ENCODE measurements at regions not wholly inside any gene's neighbourhood (a gene's known extent, or its start where the extent isn't known, plus 50 kb on each side); places are given as distances from the start of the nearest gene placed in this dataset.

DNA sequence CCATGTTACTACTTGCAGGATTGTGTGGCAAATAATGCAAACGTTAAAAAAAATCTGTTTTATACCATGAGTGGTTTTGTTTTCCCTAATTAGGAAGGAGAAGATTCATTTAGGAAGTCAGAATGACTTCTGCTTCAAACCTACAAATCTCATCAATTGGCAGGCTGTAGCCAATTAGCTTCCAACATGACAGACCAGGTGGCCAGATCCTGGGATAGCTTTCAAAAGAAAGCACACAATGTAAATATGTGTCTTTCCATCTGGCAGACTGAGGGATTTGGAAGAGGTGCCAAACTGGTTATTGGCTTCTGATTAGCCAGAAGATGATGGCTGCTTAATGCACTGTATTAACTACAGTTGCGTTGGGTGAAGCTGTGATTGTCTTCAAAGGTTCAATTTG lies 432.8 kb downstream of the ANKRD50 start:
- H3K4me3 ChIP-seq (replicated peaks in 1 of 2; ENCODE audit: low read depth in 2 of 2, low read length in 2 of 2): no peak overlapping the region
- DNase-seq (ENCODE audit: low read depth in 2 of 2): no peak
- TF ChIP-seq, protein P1, sequence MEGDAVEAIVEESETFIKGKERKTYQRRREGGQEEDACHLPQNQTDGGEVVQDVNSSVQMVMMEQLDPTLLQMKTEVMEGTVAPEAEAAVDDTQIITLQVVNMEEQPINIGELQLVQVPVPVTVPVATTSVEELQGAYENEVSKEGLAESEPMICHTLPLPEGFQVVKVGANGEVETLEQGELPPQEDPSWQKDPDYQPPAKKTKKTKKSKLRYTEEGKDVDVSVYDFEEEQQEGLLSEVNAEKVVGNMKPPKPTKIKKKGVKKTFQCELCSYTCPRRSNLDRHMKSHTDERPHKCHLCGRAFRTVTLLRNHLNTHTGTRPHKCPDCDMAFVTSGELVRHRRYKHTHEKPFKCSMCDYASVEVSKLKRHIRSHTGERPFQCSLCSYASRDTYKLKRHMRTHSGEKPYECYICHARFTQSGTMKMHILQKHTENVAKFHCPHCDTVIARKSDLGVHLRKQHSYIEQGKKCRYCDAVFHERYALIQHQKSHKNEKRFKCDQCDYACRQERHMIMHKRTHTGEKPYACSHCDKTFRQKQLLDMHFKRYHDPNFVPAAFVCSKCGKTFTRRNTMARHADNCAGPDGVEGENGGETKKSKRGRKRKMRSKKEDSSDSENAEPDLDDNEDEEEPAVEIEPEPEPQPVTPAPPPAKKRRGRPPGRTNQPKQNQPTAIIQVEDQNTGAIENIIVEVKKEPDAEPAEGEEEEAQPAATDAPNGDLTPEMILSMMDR (IDR thresholded peaks at IDR 0.05; ENCODE audit: low read depth, low read length): no peak

DNA sequence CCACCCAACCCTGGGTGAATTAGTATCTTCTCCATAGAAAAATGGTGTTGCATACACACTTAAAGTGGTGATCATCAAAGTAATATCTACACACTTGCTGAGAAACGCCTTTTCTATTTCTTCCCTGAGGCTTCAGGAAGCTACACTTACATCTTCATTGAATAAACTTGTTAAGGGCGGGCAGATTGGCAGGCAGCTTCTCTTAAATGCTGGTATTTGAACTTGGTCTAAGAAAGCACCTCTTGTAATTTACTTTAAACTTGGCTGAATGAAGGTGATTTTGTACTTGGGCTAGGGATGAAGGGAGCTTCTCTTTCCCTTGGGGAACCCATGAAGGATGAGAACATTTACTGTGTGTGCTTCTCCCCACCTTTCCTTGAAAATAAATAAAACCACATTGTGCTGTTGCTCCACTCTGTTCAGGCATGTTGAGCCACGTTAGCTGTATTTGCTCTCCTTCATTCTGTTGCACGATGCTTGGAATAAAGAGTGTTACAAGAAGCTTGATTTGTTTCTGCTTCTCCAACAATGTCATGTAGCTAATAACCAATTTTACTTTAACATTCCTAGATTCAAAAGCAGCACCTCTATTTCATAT lies 430.1 kb downstream of the ANKRD50 start:
- no peak for DNase-seq (ENCODE audit: low read depth in 2 of 2)
- TF ChIP-seq, protein P1 (IDR thresholded peaks at IDR 0.05; ENCODE audit: low read depth, low read length): no peak
- H3K4me3 ChIP-seq (replicated peaks in 1 of 2; ENCODE audit: low read depth in 2 of 2, low read length in 2 of 2): no peak overlapping the region

DNA sequence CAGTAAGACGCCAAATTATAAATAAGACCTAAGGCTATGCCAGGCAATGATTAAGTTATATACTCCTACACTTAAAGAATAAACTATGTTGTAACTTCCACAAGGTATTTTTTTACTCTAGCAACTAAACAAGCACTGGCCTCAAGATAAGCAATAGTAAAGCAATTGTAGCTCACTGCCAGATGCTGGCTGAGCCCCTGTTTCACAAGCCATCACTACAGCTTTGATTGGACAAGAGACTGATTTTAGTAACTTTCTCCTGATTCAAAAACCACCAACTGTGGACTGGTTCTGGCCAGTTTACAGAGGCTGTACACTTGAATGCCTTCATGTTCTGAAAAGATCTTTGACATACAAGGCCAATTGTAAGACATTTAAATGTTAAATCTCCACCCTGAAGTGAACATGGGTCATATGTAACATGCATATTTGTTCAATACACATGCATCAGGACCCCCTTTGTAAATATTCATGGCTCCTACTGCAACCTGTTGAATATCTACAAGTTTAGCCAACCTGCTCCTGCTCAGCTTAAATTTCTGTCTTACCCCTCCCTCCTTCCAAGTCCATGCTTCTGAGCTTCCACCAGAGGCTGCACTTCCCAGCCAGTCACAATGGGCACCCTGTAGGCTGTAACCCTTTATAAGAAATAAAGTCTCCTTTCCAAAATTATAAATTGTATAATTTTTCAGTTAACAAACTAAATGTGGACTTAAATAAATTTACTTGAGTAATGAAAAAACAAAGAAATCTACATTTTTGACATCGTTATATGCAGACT lies 423.6 kb downstream of the ANKRD50 start:
- TF ChIP-seq, protein P1 (IDR thresholded peaks at IDR 0.05; ENCODE audit: low read depth, low read length): no peak
- no peak overlapping the region for H3K4me3 ChIP-seq (replicated peaks in 1 of 2; ENCODE audit: low read depth in 2 of 2, low read length in 2 of 2)
- peak in 1 of 2 donors; percentile 68 for DNase-seq (ENCODE audit: low read depth in 2 of 2)

DNA sequence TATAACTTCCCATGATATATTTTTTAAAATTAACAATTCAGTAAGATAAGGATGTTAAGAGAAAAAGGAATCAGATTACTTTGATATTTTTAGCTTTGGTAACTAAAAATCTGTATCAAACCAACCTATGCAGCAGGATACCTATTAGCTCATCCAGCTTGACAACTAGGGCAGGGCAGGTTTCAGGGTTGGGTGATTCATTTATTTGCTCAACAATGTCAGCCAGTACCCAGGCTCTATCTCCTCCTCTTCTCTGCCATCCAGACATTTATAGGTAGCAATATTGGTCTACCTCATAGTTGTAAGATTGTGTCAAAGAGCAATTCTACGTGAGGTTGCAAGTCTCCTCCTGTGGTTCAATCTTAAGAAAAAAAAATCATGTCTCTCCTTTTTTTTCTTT lies 421.9 kb downstream of the ANKRD50 start:
- no peak overlapping the region for H3K4me3 ChIP-seq (replicated peaks in 1 of 2; ENCODE audit: low read depth in 2 of 2, low read length in 2 of 2)
- TF ChIP-seq, protein P1 (IDR thresholded peaks at IDR 0.05; ENCODE audit: low read depth, low read length): no peak
- DNase-seq (ENCODE audit: low read depth in 2 of 2): no peak

DNA sequence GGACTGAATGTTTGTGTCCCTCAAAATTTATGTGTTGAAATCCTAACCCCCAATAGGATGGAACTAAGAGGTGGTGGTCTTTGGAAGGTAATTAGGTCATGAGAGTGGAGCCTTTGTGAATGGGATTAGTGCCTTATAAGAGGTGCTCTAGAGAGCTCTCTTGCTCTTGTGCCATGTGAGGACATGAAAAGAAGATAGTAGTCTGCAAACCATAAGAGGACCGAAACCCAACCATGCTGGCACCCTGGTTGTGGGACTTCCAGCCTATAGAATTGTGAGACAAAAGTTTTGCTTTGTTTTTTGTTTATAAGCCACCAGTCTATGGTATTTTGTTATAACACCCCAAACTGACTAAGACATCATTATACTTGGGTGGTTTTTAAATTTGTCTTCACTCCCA lies 417.1 kb downstream of the ANKRD50 start:
- H3K4me3 ChIP-seq (replicated peaks in 1 of 2; ENCODE audit: low read depth in 2 of 2, low read length in 2 of 2): no peak overlapping the region
- TF ChIP-seq, protein P1 (IDR thresholded peaks at IDR 0.05; ENCODE audit: low read depth, low read length): no peak
- DNase-seq (ENCODE audit: low read depth in 2 of 2): no peak

DNA sequence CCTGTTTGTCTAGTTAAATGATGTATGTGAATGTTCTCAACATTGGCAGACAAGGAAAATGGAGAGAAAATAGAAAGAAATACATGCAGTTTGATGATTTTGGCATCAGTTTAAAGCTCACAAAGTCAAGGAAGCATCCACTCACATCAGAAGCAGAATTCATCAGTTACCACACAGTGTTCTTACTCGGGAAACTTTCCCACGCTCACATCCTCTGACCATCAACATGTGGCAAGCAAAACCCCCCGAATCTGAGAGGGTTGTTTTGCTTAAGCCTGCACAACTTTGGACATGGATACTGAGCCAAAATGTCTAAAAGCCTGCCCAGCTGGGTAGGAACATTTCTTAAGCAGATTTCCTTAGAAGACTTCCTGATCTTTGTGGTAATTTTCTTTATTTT lies 407.6 kb downstream of the ANKRD50 start:
- peak; percentile 7 to 24 for DNase-seq (ENCODE audit: low read depth in 2 of 2)
- no peak overlapping the region for H3K4me3 ChIP-seq (replicated peaks in 1 of 2; ENCODE audit: low read depth in 2 of 2, low read length in 2 of 2)
- TF ChIP-seq, protein P1 (IDR thresholded peaks at IDR 0.05; ENCODE audit: low read depth, low read length): no peak
